Hepatic stellate cell (primary cell): ENCODE measurements at regions not wholly inside any gene's neighbourhood (a gene's known extent, or its start where the extent isn't known, plus 50 kb on each side); places are given as distances from the start of the nearest gene placed in this dataset.
A peak's percentile ranks its signal among the peaks of the same experiment; 100 is the strongest.
"Not testable (repeated sequence)": the region's sequence is repeated elsewhere in the genome, so short reads cannot be mapped to it uniquely, and the experiment has no call there.

Source experiments
- DNase-seq: peaks from one replicate; pipeline ENCODE4 v3.0.0; 2011; ENCODE audit warnings: low spot score

GRCh38 chr6:2376429-2377355 lies 131.3 kb upstream of the GMDS start:
- DNase-seq: no peak

GRCh38 chr6:2375443-2375842 lies 130.0 kb upstream of the GMDS start:
- no peak for DNase-seq

- no peak for DNase-seq
These were observed 124.2 kb upstream of the GMDS start for GRCh38 chr6:2369606-2370005.

GRCh38 chr6:2363211-2363610 lies 117.8 kb upstream of the GMDS start:
- DNase-seq: no peak

- DNase-seq: no peak
These were observed 115.8 kb upstream of the GMDS start for GRCh38 chr6:2361195-2361594.

- no peak for DNase-seq
These were observed 115.3 kb upstream of the GMDS start for GRCh38 chr6:2360716-2361115.

- no peak for DNase-seq
These were observed 114.7 kb upstream of the GMDS start for GRCh38 chr6:2360126-2360525.

- DNase-seq: no peak
These were observed 109.7 kb upstream of the GMDS start for GRCh38 chr6:2355150-2355549.

GRCh38 chr6:2354138-2354491 lies 108.7 kb upstream of the GMDS start:
- DNase-seq: no peak

- peak; percentile 46 for DNase-seq
These were observed 108.2 kb upstream of the GMDS start for GRCh38 chr6:2353412-2354137.

- DNase-seq: peak; percentile 36
These were observed 106.5 kb upstream of the GMDS start for GRCh38 chr6:2351807-2352431.

GRCh38 chr6:2351090-2351489 lies 105.7 kb upstream of the GMDS start:
- no peak for DNase-seq

- DNase-seq: no peak
These were observed 100.7 kb upstream of the GMDS start for GRCh38 chr6:2346078-2346477.

- DNase-seq: no peak
These were observed 99.0 kb upstream of the GMDS start for GRCh38 chr6:2344319-2344905.

GRCh38 chr6:2327591-2327990 lies 82.2 kb upstream of the GMDS start:
- DNase-seq: no peak

- DNase-seq: no peak
These were observed 79.0 kb upstream of the GMDS start for GRCh38 chr6:2324166-2324953.

GRCh38 chr6:2317498-2317897 lies 72.1 kb upstream of the GMDS start:
- not testable (repeated sequence) for DNase-seq

- no peak for DNase-seq
These were observed 69.2 kb upstream of the GMDS start for GRCh38 chr6:2314641-2315040.

GRCh38 chr6:2310042-2310441 lies 64.6 kb upstream of the GMDS start:
- no peak for DNase-seq

GRCh38 chr6:2309122-2309521 lies 63.7 kb upstream of the GMDS start:
- DNase-seq: no peak

- DNase-seq: no peak
These were observed 62.4 kb upstream of the GMDS start for GRCh38 chr6:2307799-2308198.

- DNase-seq: no peak
These were observed 60.5 kb upstream of the GMDS start for GRCh38 chr6:2305951-2306350.
